IMR-90 (cell line): ENCODE measurements at regions not wholly inside any gene's neighbourhood (a gene's known extent, or its start where the extent isn't known, plus 50 kb on each side); places are given as distances from the start of the nearest gene placed in this dataset.

Experiments used
- ATAC-seq: fragments of 200-7000 bp; cut with Tn5 transposase; 2 replicates; pipeline ENCODE4 v1.9.1; 2020; ENCODE audit warnings: low read depth, mild to moderate bottlenecking, moderate library complexity
- BruUV-seq: library from RNA; stranded (reverse); fragments of 400-500 nt; replicated peaks from 2 replicates; lab custom pipeline; 2021; lab: Mats Ljungman, UMichigan
- CTCF ChIA-PET: fragments of 300-600 bp; formaldehyde crosslinking; extraction: SDS; loops from one replicate; lab custom pipeline; 2021; ENCODE audit warnings: antibody characterized with exemption; lab: Yijun Ruan, JAX
- POLR2A ChIA-PET: fragments of 300-600 bp; sonication (Branson Sonifier 250); formaldehyde crosslinking; loops from one replicate; lab custom pipeline; 2022; ENCODE audit warnings: antibody characterized with exemption; ENCODE audit not compliant: unreplicated experiment; lab: Charles Lee
- DNase-seq: peaks from one replicate; pipeline ENCODE4 v3.0.0; 2013
- H2AFZ ChIP-seq: replicated peaks from 2 replicates; pipeline ENCODE3; 2013; ENCODE audit warnings: low read length, mild to moderate bottlenecking; ENCODE audit not compliant: poor library complexity
- H2AK5ac ChIP-seq: 2 replicates; pipeline ENCODE4 v1.6.1; 2013; ENCODE audit warnings: low read depth, low read length, inconsistent platforms
- H2AK9ac ChIP-seq: replicated peaks from 2 replicates; pipeline ENCODE3; 2013; ENCODE audit warnings: mild to moderate bottlenecking, low read depth, low read length, moderate library complexity; ENCODE audit not compliant: poor library complexity
- H2BK120ac ChIP-seq: 2 replicates; pipeline ENCODE4 v1.6.1; 2013; ENCODE audit warnings: low read depth, low read length, inconsistent platforms
- H2BK15ac ChIP-seq: 3 replicates; pipeline ENCODE4 v1.6.1; 2013; ENCODE audit warnings: low read depth, low read length, inconsistent platforms
- H2BK20ac ChIP-seq: 2 replicates; pipeline ENCODE4 v1.6.1; 2013; ENCODE audit warnings: low read depth, mild to moderate bottlenecking, inconsistent platforms, low read length, moderate library complexity
- H2BK5ac ChIP-seq: 2 replicates; pipeline ENCODE4 v1.6.1; 2013; ENCODE audit warnings: mild to moderate bottlenecking, low read depth, low read length, inconsistent platforms; ENCODE audit not compliant: poor library complexity, severe bottlenecking
- H3K14ac ChIP-seq: replicated peaks from 2 replicates; pipeline ENCODE4 v1.6.1; 2013; ENCODE audit warnings: low read depth, low read length, inconsistent platforms
- H3K18ac ChIP-seq: 2 replicates; pipeline ENCODE4 v1.6.1; 2013; ENCODE audit warnings: low read depth, low read length, control low read depth
- H3K23ac ChIP-seq: 2 replicates; pipeline ENCODE4 v1.6.1; 2013; ENCODE audit warnings: low read depth, low read length, inconsistent platforms
- H3K27ac ChIP-seq: 2 replicates; pipeline ENCODE4 v1.5.1; 2013; ENCODE audit warnings: mild to moderate bottlenecking, control low read depth, low read length; ENCODE audit not compliant: insufficient read depth
- H3K27me3 ChIP-seq: 2 replicates; pipeline ENCODE4 v1.6.1; 2013; ENCODE audit warnings: low read length; ENCODE audit not compliant: control insufficient read depth, insufficient read depth
- H3K36me3 ChIP-seq: 2 replicates; pipeline ENCODE4 v1.6.1; 2013; ENCODE audit warnings: low read length, mixed read lengths; ENCODE audit not compliant: control insufficient read depth, insufficient read depth
- H3K4ac ChIP-seq: 2 replicates; pipeline ENCODE4 v1.6.1; 2013; ENCODE audit warnings: low read depth, low read length, inconsistent platforms
- H3K4me1 ChIP-seq: 2 replicates; pipeline ENCODE4 v1.6.1; 2013; ENCODE audit warnings: low read length, mixed read lengths; ENCODE audit not compliant: control insufficient read depth, insufficient read depth
- H3K4me2 ChIP-seq: 2 replicates; pipeline ENCODE4 v1.6.1; 2013; ENCODE audit warnings: low read depth, mild to moderate bottlenecking, control low read depth, low read length, moderate library complexity
- H3K4me3 ChIP-seq: 2 replicates; pipeline ENCODE4 v1.5.1; 2013; ENCODE audit warnings: low read depth, mild to moderate bottlenecking, control low read depth, low read length, moderate library complexity; ENCODE audit not compliant: insufficient read depth
- H3K56ac ChIP-seq: 2 replicates; pipeline ENCODE4 v1.6.1; 2013; ENCODE audit warnings: low read length, inconsistent platforms; ENCODE audit not compliant: insufficient read depth; ENCODE audit errors: extremely low read depth
- H3K79me1 ChIP-seq, 2 experiments: 2 replicates each; pipeline ENCODE4 v1.6.1; 2013; ENCODE audit warnings: low read length in 2 of 2, inconsistent platforms in 1 of 2, low read depth in 1 of 2
- H3K9ac ChIP-seq: 2 replicates; pipeline ENCODE4 v1.6.1; 2013; ENCODE audit warnings: low read depth, low read length, control low read depth
- H3K9me1 ChIP-seq: 2 replicates; pipeline ENCODE4 v1.6.1; 2013; ENCODE audit warnings: low read length, inconsistent platforms; ENCODE audit not compliant: insufficient read depth
- H3K9me3 ChIP-seq: 2 replicates; pipeline ENCODE4 v1.6.1; 2013; ENCODE audit warnings: low read length; ENCODE audit not compliant: control insufficient read depth, insufficient read depth
- H4K20me1 ChIP-seq: 2 replicates; pipeline ENCODE4 v1.6.1; 2013; ENCODE audit warnings: low read length, inconsistent platforms; ENCODE audit not compliant: insufficient read depth
- H4K5ac ChIP-seq: 2 replicates; pipeline ENCODE4 v1.6.1; 2013; ENCODE audit warnings: mild to moderate bottlenecking, low read depth, low read length, control low read depth
- H4K8ac ChIP-seq, 2 experiments: 2 replicates each; pipeline ENCODE4 v1.6.1; 2013; ENCODE audit warnings: low read depth in 2 of 2, low read length in 2 of 2, control low read depth in 1 of 2, inconsistent platforms in 1 of 2
- H4K91ac ChIP-seq: 2 replicates; pipeline ENCODE4 v1.6.1; 2013; ENCODE audit warnings: low read depth, low read length, inconsistent platforms; ENCODE audit not compliant: insufficient read depth
- CEBPB ChIP-seq: IDR thresholded peaks from 2 replicates; pipeline ENCODE4 v1.6.1; 2012; ENCODE audit warnings: low read depth, low read length, improper control_type of control experiment
- FOS ChIP-seq: fragments of 150-350 bp; IDR thresholded peaks from 2 replicates; pipeline ENCODE4 v1.6.1; 2016; ENCODE audit warnings: low read depth, low read length
- NFE2L2 ChIP-seq: fragments of 150-350 bp; IDR thresholded peaks from 2 replicates; pipeline ENCODE4 v1.6.1; 2016; ENCODE audit warnings: low read depth, mild to moderate bottlenecking, low read length
- POLR2A ChIP-seq: IDR thresholded peaks from 2 replicates; pipeline ENCODE4 v1.6.1; 2012; ENCODE audit warnings: mild to moderate bottlenecking, low read depth, low read length
- RAD21 ChIP-seq: IDR thresholded peaks from 2 replicates; pipeline ENCODE4 v1.6.1; 2012; ENCODE audit warnings: low read length, improper control_type of control experiment
- WGBS, 2 experiments: methylation state at CpG; one replicate each; pipeline versions ENCODE4 v1.1.5 to v1.1.7; 2013; ENCODE audit warnings: missing lambda C conversion rate in 2 of 2; ENCODE audit not compliant: insufficient read length in 1 of 2; ENCODE audit errors: extremely low coverage in 2 of 2; 5-methylcytosine and 5-hydroxymethylcytosine counted together
- dilution Hi-C: fragments of 300-500 bp; cut with HindIII; formaldehyde crosslinking; loops from one replicate; pipeline ENCODE4 v1.14.3; 2018; ENCODE audit warnings: low sequenced_read_pairs; ENCODE audit not compliant: unreplicated experiment
- in situ Hi-C: fragments of 300-500 bp; cut with MboI; formaldehyde crosslinking; loops from 3 replicates; pipeline ENCODE4 v1.14.3; 2019; ENCODE audit warnings: low sequenced_read_pairs, inconsistent platforms, mixed read lengths
- intact Hi-C: fragments of 100-400 bp; cut with micrococcal nuclease; formaldehyde crosslinking; loops from 2 replicates; pipeline ENCODE4 v1.10.0; 2022
- TF ChIP-seq, protein P1 (sequence below): conservative IDR thresholded peaks from 2 replicates; pipeline ENCODE4 v1.5.1; 2012; ENCODE audit warnings: mild to moderate bottlenecking, low read depth, low read length, improper control_type of control experiment

DNA sequence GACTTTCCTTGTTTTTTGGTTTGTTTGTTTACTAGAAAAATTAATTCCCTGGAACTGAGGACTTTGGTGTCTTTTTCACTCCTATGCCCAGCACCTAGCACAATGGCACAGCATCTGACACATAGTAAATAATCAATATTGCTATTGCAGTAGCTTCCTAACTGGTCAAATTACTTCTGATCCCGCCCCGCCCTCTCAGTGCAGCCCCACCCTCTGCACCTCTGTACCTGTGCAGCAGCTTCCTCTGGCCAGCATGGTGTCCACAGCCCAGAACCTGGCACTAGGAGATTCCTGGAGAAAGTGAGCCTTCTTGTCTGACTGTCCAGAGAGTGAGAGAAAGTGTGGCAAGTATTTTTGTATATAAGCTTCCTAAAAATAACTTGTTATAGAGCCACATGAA, 343.2 kb downstream of the ZNF608 start:
- intact Hi-C loops = no loop called here
- no peak overlapping the region for H3K4me3 ChIP-seq
- no peaks in the 10 kb centered on the region for H3K36me3 ChIP-seq
- H3K4me1 ChIP-seq = peaks cover 5% of the 10 kb centered on the region; the same call in 1 of the 2 replicates
- no peak overlapping the region for H2BK20ac ChIP-seq
- H2BK15ac ChIP-seq = no peak overlapping the region
- H3K27me3 ChIP-seq = no peaks in the 10 kb centered on the region
- dilution Hi-C loops = no loop called here
- no peaks in the 10 kb centered on the region for H3K9me1 ChIP-seq
- no peak for DNase-seq
- no peaks in the 10 kb centered on the region for H3K79me1 ChIP-seq
- no peak overlapping the region for H2BK5ac ChIP-seq
- no peak overlapping the region for H4K5ac ChIP-seq
- H4K8ac ChIP-seq = no peak overlapping the region
- no peak overlapping the region for H2BK120ac ChIP-seq
- no peak overlapping the region for H3K56ac ChIP-seq
- no peak overlapping the region for H3K4ac ChIP-seq
- TF ChIP-seq RAD21 (no peak), CEBPB (no peak), FOS (no peak), NFE2L2 (no peak), POLR2A (no peak)
- TF ChIP-seq, protein P1, sequence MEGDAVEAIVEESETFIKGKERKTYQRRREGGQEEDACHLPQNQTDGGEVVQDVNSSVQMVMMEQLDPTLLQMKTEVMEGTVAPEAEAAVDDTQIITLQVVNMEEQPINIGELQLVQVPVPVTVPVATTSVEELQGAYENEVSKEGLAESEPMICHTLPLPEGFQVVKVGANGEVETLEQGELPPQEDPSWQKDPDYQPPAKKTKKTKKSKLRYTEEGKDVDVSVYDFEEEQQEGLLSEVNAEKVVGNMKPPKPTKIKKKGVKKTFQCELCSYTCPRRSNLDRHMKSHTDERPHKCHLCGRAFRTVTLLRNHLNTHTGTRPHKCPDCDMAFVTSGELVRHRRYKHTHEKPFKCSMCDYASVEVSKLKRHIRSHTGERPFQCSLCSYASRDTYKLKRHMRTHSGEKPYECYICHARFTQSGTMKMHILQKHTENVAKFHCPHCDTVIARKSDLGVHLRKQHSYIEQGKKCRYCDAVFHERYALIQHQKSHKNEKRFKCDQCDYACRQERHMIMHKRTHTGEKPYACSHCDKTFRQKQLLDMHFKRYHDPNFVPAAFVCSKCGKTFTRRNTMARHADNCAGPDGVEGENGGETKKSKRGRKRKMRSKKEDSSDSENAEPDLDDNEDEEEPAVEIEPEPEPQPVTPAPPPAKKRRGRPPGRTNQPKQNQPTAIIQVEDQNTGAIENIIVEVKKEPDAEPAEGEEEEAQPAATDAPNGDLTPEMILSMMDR = no peak
- H4K91ac ChIP-seq = no peak overlapping the region
- H4K20me1 ChIP-seq = no peaks in the 10 kb centered on the region
- H3K9ac ChIP-seq = no peak overlapping the region
- no peak overlapping the region for H3K27ac ChIP-seq
- in situ Hi-C loops = no loop called here
- H3K9me3 ChIP-seq = no peaks in the 10 kb centered on the region
- no peak overlapping the region for H2AK5ac ChIP-seq
- H2AK9ac ChIP-seq = no peak overlapping the region
- H3K23ac ChIP-seq = no peak overlapping the region
- H3K18ac ChIP-seq = no peak overlapping the region
- ChIA-PET POLR2A (interaction anchor here (0.5 kb wide), 1 partner anchor 25 kb away, joined by 5 read pairs; no protein-coding TSS in a partner anchor), CTCF (no interaction called here)
- BruUV-seq = no TSS peak
- no CpG with 5 or more reads among the region's 2 CpGs for WGBS, 2 experiments
- no peak overlapping the region for H3K14ac ChIP-seq
- H2AFZ ChIP-seq = no peak overlapping the region
- no peak overlapping the region for H3K4me2 ChIP-seq
- ATAC-seq = no peak
